ENCODE measurements at regions not wholly inside any gene's neighbourhood (a gene's known extent, or its start where the extent isn't known, plus 50 kb on each side); places are given as distances from the start of the nearest gene placed in this dataset.
"Not testable (repeated sequence)": the region's sequence is repeated elsewhere in the genome, so short reads cannot be mapped to it uniquely, and the experiment has no call there.

GRCh38 chr3:110583373-110583935, 488.2 kb upstream of the NECTIN3 start:
- in situ Hi-C loops (cut with MboI; ENCODE audit: low pct_unique_long_range_greater_than_20kb, low sequenced_read_pairs) = no loop called here
- no peak for DNase-seq

GRCh38 chr3:110588906-110589305, 482.7 kb upstream of the NECTIN3 start:
- DNase-seq = no peak
- in situ Hi-C loops (cut with MboI; ENCODE audit: low pct_unique_long_range_greater_than_20kb, low sequenced_read_pairs) = no loop called here

- no peak for DNase-seq
- in situ Hi-C loops (cut with MboI; ENCODE audit: low pct_unique_long_range_greater_than_20kb, low sequenced_read_pairs) = no loop called here
These were observed 482.3 kb upstream of the NECTIN3 start for GRCh38 chr3:110589341-110589740.

GRCh38 chr3:110593749-110594148, 477.9 kb upstream of the NECTIN3 start:
- in situ Hi-C loops (cut with MboI; ENCODE audit: low pct_unique_long_range_greater_than_20kb, low sequenced_read_pairs) = no loop called here
- no peak for DNase-seq

GRCh38 chr3:110598847-110599490, 472.6 kb upstream of the NECTIN3 start:
- no peak for DNase-seq
- in situ Hi-C loops (cut with MboI; ENCODE audit: low pct_unique_long_range_greater_than_20kb, low sequenced_read_pairs) = no loop called here

- DNase-seq = no peak
- in situ Hi-C loops (cut with MboI; ENCODE audit: low pct_unique_long_range_greater_than_20kb, low sequenced_read_pairs) = no loop called here
These were observed 463.1 kb upstream of the NECTIN3 start for GRCh38 chr3:110608566-110608965.

- in situ Hi-C loops (cut with MboI; ENCODE audit: low pct_unique_long_range_greater_than_20kb, low sequenced_read_pairs) = no loop called here
- no peak for DNase-seq
These were observed 459.6 kb upstream of the NECTIN3 start for GRCh38 chr3:110612045-110612444.

GRCh38 chr3:110614186-110614585, 457.4 kb upstream of the NECTIN3 start:
- in situ Hi-C loops (cut with MboI; ENCODE audit: low pct_unique_long_range_greater_than_20kb, low sequenced_read_pairs) = no loop called here
- DNase-seq = no peak

GRCh38 chr3:110615454-110615853, 456.2 kb upstream of the NECTIN3 start:
- no peak for DNase-seq
- in situ Hi-C loops (cut with MboI; ENCODE audit: low pct_unique_long_range_greater_than_20kb, low sequenced_read_pairs) = no loop called here

GRCh38 chr3:110618512-110619226, 452.9 kb upstream of the NECTIN3 start:
- DNase-seq = no peak
- in situ Hi-C loops (cut with MboI; ENCODE audit: low pct_unique_long_range_greater_than_20kb, low sequenced_read_pairs) = no loop called here

GRCh38 chr3:110620118-110620517, 451.5 kb upstream of the NECTIN3 start:
- no peak for DNase-seq
- in situ Hi-C loops (cut with MboI; ENCODE audit: low pct_unique_long_range_greater_than_20kb, low sequenced_read_pairs) = no loop called here

GRCh38 chr3:110623571-110623970, 448.0 kb upstream of the NECTIN3 start:
- no peak for DNase-seq
- in situ Hi-C loops (cut with MboI; ENCODE audit: low pct_unique_long_range_greater_than_20kb, low sequenced_read_pairs) = no loop called here

GRCh38 chr3:110624576-110624975, 447.0 kb upstream of the NECTIN3 start:
- in situ Hi-C loops (cut with MboI; ENCODE audit: low pct_unique_long_range_greater_than_20kb, low sequenced_read_pairs) = no loop called here
- DNase-seq = no peak

GRCh38 chr3:110625201-110625747, 446.3 kb upstream of the NECTIN3 start:
- no peak for DNase-seq
- in situ Hi-C loops (cut with MboI; ENCODE audit: low pct_unique_long_range_greater_than_20kb, low sequenced_read_pairs) = no loop called here

- DNase-seq; in situ Hi-C loops (cut with MboI; ENCODE audit: low pct_unique_long_range_greater_than_20kb, low sequenced_read_pairs): not testable (repeated sequence)
These were observed 444.9 kb upstream of the NECTIN3 start for GRCh38 chr3:110626652-110627111.

GRCh38 chr3:110628650-110629301, 442.8 kb upstream of the NECTIN3 start:
- DNase-seq = no peak
- in situ Hi-C loops (cut with MboI; ENCODE audit: low pct_unique_long_range_greater_than_20kb, low sequenced_read_pairs) = no loop called here

GRCh38 chr3:110629917-110630316, 441.7 kb upstream of the NECTIN3 start:
- no peak for DNase-seq
- in situ Hi-C loops (cut with MboI; ENCODE audit: low pct_unique_long_range_greater_than_20kb, low sequenced_read_pairs) = no loop called here

- DNase-seq = no peak
These were observed 427.4 kb upstream of the NECTIN3 start for GRCh38 chr3:110644203-110644602.

GRCh38 chr3:110646055-110646454, 425.6 kb upstream of the NECTIN3 start:
- DNase-seq = no peak
- in situ Hi-C loops (cut with MboI; ENCODE audit: low pct_unique_long_range_greater_than_20kb, low sequenced_read_pairs) = no loop called here

More at GRCh38 chr3:110644203-110644602, 427.4 kb upstream of the NECTIN3 start:
- in situ Hi-C loops (cut with MboI; ENCODE audit: low pct_unique_long_range_greater_than_20kb, low sequenced_read_pairs) = no loop called here

GRCh38 chr3:110646496-110646895, 425.1 kb upstream of the NECTIN3 start:
- DNase-seq = no peak
- in situ Hi-C loops (cut with MboI; ENCODE audit: low pct_unique_long_range_greater_than_20kb, low sequenced_read_pairs) = no loop called here
